ENCODE measurements at regions not wholly inside any gene's neighbourhood (a gene's known extent, or its start where the extent isn't known, plus 50 kb on each side); places are given as distances from the start of the nearest gene placed in this dataset.

- intact Hi-C loops (cut with DNase I): no loop called here
- 74% methylated on average over 6 of the region's 6 CpGs for WGBS, 2 donors
- ATAC-seq: no peak
Observed at GRCh38 chr20:60648556-60648955, 603.5 kb upstream of the CDH4 start.

DNA sequence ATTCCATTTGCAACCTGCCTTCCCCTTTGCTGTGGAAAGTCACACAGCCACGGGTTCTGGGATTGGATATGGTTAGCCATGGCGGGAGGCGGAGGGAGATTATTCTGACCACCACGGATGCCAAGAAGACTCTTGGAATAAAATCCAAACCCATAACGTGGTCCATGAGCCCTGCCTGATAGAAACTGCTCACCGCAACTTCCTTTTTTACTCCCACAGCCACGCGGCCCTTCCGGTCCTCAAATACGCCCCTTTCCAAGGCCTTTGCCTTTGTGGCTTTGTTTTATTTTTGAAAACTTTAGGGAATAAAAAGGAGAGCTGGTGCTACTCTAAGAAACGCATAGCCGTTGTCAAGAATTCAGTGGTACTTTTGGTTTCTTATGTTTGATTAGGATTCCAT, 602.5 kb upstream of the CDH4 start:
- no peak for TF ChIP-seq CTCF (IDR thresholded peaks at IDR 0.05)
- H3K9me3 ChIP-seq: peaks cover 0 to 6% (median 0%) of the 10 kb centered on the region in 11 donors
- H3K27me3 ChIP-seq: peaks cover 0 to 7% (median 0%) of the 10 kb centered on the region in 7 donors
- no peak for DNase-seq
- H3K27ac ChIP-seq: no peak overlapping the region
- no peak overlapping the region for H3K4me3 ChIP-seq
- intact Hi-C loops (cut with DNase I): no loop called here
- ATAC-seq: no peak
- no peaks in the 10 kb centered on the region for H3K36me3 ChIP-seq
- 84 to 87% methylated on average over 12 of the region's 12 CpGs for WGBS, 2 donors
- no peaks in the 10 kb centered on the region for H3K4me1 ChIP-seq

More at GRCh38 chr20:60648556-60648955, 603.5 kb upstream of the CDH4 start:
- no peak for DNase-seq
- H3K27me3 ChIP-seq: peaks cover 0 to 7% (median 0%) of the 10 kb centered on the region in 7 donors
- H3K36me3 ChIP-seq: no peaks in the 10 kb centered on the region
- TF ChIP-seq CTCF (IDR thresholded peaks at IDR 0.05): no peak
- H3K27ac ChIP-seq: no peak overlapping the region
- H3K9me3 ChIP-seq: peaks cover 0 to 6% (median 0%) of the 10 kb centered on the region in 11 donors
- H3K4me1 ChIP-seq: no peaks in the 10 kb centered on the region
- no peak overlapping the region for H3K4me3 ChIP-seq

DNA sequence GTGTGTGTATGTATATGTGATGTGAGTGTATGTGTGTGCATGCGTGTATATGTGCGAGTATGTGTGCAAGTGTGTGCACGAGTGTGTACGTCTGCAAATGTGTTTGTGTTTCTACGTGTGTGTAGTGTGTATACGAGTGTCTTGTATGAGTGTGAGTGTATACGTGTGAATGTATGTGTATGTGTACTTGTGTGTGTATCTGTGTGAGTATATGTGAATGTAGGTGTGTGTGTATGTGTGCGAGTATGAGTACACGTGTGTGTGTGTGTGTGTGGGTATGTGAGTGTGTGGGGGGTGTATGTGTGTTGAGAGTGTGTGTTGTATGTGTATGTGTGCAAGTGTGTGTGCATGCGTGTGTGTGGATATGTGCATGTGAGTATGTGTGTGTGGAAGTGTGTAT, 602.0 kb upstream of the CDH4 start:
- H3K9me3 ChIP-seq: peaks cover 0 to 9% (median 0%) of the 10 kb centered on the region in 11 donors
- no peak overlapping the region for H3K27ac ChIP-seq
- no peak for DNase-seq
- no peaks in the 10 kb centered on the region for H3K4me1 ChIP-seq
- intact Hi-C loops (cut with DNase I): no loop called here
- WGBS, 2 donors: 95 to 96% methylated on average over 10 of the region's 10 CpGs
- H3K36me3 ChIP-seq: no peaks in the 10 kb centered on the region
- no peak overlapping the region for H3K4me3 ChIP-seq
- TF ChIP-seq CTCF (IDR thresholded peaks at IDR 0.05): no peak
- no peak for ATAC-seq
- H3K27me3 ChIP-seq: peaks cover 0 to 7% (median 0%) of the 10 kb centered on the region in 7 donors

GRCh38 chr20:60652046-60652445, 600.0 kb upstream of the CDH4 start:
- no peaks in the 10 kb centered on the region for H3K36me3 ChIP-seq
- H3K27me3 ChIP-seq: peaks cover 0 to 6% (median 0%) of the 10 kb centered on the region in 7 donors
- ATAC-seq (no peak), DNase-seq (no peak)
- 67 to 69% methylated on average over 2 of the region's 2 CpGs for WGBS, 2 donors
- no peak overlapping the region for H3K27ac ChIP-seq
- peaks cover 0 to 11% (median 0%) of the 10 kb centered on the region in 11 donors for H3K9me3 ChIP-seq
- H3K4me1 ChIP-seq: no peaks in the 10 kb centered on the region
- intact Hi-C loops (cut with DNase I): no loop called here
- TF ChIP-seq CTCF (IDR thresholded peaks at IDR 0.05): no peak
- no peak overlapping the region for H3K4me3 ChIP-seq

Data from heart right ventricle (tissue), 16 donors.